GM19438 (cell line): ENCODE measurements at regions not wholly inside any gene's neighbourhood (a gene's known extent, or its start where the extent isn't known, plus 50 kb on each side); places are given as distances from the start of the nearest gene placed in this dataset.
"Not testable (repeated sequence)": the region's sequence is repeated elsewhere in the genome, so short reads cannot be mapped to it uniquely, and the experiment has no call there.

Source experiments
- ATAC-seq: cut with Tn5 transposase; IDR thresholded peaks from one replicate; pipeline ENCODE4 v1.9.1; 2021; ENCODE audit warnings: low read depth; ENCODE audit not compliant: unreplicated experiment

- no peak for ATAC-seq
Measured at GRCh38 chr1:98575955-98576354, 85.6 kb upstream of the SNX7 start.

- ATAC-seq, result no peak
Measured at GRCh38 chr1:98565951-98566350, 95.6 kb upstream of the SNX7 start.

GRCh38 chr1:98559291-98559690 lies 102.2 kb upstream of the SNX7 start:
- ATAC-seq, result no peak

- no peak for ATAC-seq
Measured at GRCh38 chr1:98557895-98558294, 103.6 kb upstream of the SNX7 start.

DNA sequence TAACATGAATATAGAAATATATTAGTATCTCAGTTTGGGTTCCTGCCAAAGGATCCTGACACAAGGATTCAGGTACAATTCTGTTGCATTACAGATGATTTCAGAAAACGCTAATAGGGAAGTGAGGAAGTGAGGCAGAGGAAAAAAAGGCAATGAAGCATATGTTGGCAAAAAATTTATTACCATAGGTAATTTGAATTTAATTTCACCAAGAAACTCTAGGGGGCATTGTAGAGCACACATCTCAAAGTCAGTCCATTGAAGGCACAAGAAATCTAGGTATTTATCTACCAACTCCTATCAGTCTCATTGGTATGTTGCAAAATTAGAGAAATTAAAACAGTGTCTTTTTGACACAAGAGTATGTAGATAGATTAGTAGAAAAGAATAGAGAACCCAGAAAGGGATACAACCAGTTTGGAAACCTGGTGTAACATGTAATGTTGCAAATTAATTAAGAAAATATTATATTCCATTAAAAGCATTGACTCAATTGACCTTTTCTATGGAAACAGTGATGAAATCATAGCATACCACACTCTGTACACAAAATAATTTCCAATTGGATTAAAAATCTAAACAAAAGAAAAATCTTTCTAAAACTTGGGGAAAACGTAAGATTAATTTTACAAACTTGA lies 104.9 kb upstream of the SNX7 start:
- no peak for ATAC-seq

- no peak for ATAC-seq
Measured at GRCh38 chr1:98555814-98556213, 105.7 kb upstream of the SNX7 start.

GRCh38 chr1:98552576-98553074 lies 108.9 kb upstream of the SNX7 start:
- not testable (repeated sequence) for ATAC-seq

DNA sequence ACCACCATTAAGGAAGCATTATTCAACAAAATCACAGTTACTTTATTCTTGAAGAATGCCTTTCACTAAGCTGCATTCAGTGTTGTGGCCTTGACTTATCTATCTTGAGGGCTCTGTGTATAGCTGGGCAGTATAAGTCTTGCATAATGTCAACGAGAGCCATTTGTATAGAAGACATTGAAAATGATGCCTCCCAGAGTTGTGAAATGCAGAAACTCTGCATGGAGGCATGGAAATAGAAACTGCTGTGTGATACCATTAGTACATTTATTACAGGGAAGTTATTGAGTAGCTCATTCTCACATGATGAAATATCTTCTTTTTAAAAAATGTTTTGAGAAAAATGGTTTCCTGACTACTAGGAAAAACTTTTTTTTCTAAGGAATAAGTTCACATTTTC lies 111.4 kb upstream of the SNX7 start:
- no peak for ATAC-seq

GRCh38 chr1:98546319-98546718 lies 115.2 kb upstream of the SNX7 start:
- no peak for ATAC-seq

DNA sequence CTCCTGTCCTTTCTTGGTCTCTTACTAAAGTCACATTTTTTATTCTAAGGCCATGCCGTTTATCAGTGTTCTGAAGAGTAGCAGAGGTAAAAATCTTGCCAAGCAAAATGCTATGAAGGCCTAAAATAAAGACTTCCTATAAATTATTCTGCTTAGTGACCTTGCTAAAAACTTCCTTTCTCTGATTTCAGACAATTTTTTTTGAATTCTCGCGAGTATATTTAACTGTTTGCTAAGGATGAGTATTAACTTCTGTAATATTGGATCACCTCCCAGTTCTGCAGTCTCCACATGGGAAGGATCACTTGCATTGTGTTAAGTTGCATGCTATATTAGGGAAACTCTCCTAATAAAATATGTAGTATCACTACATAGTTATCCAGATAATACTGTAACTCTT lies 123.4 kb upstream of the SNX7 start:
- ATAC-seq, result no peak

GRCh38 chr1:98523256-98523655 lies 138.3 kb upstream of the SNX7 start:
- ATAC-seq, result no peak

DNA sequence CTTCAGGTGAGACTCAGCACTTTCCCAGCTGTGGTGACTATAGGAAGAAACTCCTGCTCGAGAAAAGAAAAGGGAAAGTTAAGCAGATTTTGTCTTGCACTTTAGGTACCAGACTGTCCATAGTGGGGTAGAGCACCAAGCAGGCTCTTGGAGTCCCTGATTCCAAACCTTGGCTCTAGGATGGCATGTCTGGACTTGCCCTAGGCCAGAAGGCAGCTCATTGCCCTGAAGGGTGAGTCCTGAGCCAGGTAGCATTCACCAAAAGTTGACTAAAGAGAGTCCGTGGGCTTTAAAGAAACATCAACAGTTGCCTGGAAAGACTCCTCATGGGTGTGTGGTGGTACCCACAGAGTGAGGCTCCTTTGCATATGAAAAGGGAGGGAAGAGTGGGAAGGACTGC lies 145.2 kb upstream of the SNX7 start:
- no peak for ATAC-seq

- ATAC-seq, result no peak
Measured at GRCh38 chr1:98515744-98516143, 145.8 kb upstream of the SNX7 start.

DNA sequence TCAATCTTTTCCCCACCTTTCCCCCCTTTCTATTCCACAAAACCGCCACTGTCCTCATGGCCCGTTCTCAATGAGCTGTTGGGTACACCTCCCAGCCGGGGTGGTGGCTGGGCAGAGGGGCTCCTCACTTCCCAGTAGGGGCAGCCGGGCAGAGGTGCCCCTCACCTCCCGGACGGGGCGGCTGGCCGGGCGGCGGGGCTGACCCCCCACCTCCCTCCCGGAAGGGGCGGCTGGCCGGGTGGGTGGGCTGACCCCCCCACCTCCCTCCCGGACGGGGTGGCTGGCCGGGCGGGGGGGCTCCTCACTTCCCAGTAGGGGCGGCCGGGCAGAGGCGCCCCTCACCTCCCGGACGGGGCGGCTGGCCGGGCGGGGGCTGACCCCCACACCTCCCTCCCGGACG lies 149.3 kb upstream of the SNX7 start:
- not testable (repeated sequence) for ATAC-seq

DNA sequence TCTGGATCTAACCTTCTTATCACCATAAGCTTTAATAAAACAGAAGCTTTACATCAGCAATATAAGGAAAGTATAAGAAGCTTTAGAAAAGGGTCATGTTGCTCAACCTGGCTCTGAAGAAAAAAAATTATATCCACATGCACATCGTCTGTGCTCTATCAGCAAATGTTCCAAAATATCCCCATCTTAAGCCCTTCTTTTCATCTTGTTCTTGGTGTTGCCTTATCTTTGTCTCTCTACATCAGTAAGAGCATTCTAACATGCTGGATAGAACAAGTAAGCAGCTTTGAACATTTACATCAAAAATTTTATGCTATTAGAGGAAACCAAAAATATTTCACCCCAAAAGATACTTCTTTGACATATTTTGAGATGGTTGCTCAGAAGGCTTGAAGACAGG lies 157.8 kb upstream of the SNX7 start:
- ATAC-seq, result no peak

- no peak for ATAC-seq
Measured at GRCh38 chr1:98502937-98503336, 158.6 kb upstream of the SNX7 start.

DNA sequence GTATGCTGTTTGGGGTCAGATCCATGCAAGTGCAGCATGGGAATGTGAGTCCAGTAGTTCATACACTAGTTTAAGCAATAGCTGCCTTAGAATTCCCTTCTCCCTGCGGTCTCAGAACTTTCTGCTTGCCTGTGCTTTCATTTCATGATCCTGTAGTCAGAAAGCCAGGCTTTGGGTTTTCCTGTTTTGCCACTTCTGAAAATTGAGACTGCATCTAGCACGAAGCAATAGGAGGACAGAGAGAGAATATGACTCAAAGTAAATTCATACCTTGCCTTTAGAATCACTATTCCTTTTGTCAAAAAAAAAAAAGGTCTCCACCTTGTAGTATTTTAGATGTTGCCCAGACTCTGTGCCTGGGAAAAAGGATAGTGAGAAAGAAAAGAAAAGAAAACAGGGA lies 161.2 kb upstream of the SNX7 start:
- ATAC-seq, result no peak

GRCh38 chr1:98498651-98499050 lies 162.9 kb upstream of the SNX7 start:
- no peak for ATAC-seq

DNA sequence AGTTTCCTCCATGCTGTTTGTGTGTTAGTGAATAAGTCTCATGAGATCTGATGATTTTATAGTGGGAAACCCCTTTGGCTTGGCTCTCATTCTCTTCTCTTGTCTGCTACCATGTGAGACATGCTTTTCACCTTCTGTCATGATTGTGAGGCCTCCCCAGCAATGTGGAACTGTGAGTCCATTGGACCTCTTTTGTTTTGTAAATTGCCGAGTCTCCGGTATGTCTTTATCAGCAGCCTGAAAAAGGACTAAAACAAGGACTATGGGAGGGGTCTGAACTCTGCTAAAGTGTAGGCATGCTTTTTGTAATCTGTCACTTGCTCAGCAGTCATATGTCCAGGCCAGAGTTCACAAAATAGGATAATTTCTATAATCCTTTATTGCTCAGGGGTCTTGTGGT lies 164.0 kb upstream of the SNX7 start:
- ATAC-seq, result no peak

DNA sequence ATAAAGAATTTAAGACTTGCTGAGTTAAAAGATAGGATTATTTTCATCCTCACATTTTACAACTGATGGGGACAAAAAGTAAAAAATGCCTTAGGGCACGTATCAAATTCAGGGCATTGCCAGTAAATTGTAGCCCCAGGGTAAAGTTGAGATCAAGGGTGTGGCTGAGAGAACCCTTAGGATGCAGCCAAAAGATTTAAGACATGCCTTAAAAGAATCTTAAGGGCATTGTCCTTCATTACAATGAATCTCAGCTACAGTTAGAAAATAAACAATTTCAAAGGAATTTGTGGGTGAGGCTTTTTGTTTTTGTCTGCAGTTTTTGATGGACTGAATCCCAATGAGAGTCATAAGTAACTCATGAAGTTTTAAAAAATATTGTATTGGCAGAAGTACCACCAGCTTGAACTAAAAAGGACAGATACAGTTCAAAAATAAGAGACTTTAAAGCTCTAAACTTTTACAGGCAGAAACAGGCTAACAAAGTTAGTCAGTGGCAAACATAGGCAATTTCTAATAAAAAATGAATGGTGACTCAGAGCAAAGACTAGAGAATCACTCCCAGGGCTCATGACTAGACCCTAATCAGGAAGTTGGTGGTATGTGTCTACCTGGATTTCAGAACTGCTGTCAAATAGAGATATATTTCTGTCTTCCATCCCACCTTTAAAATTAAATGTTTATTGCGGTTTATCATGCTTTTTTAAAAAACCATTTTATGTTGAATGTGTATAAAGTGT lies 165.1 kb upstream of the SNX7 start:
- ATAC-seq, result no peak

- no peak for ATAC-seq
Measured at GRCh38 chr1:98493469-98493868, 168.1 kb upstream of the SNX7 start.

GRCh38 chr1:98490099-98490498 lies 171.4 kb upstream of the SNX7 start:
- no peak for ATAC-seq
